T-helper 1 cell treated with Interleukin-12 subunit alpha and Interleukin-12 subunit beta and Interleukin-4 antibody, amounts not matched to agents 30 μg/mL and 1 μg/mL, for 36 hours (primary cell): ENCODE measurements at regions not wholly inside any gene's neighbourhood (a gene's known extent, or its start where the extent isn't known, plus 50 kb on each side); places are given as distances from the start of the nearest gene placed in this dataset.

Source experiments
- H3K27ac Mint-ChIP-seq: one replicate; pipeline ENCODE4 v1.8.0; 2021; ENCODE audit warnings: mild to moderate bottlenecking, mixed read lengths
- H3K27me3 Mint-ChIP-seq: one replicate; pipeline ENCODE4 v1.8.0; 2021; ENCODE audit warnings: low read depth, mixed read lengths
- H3K36me3 Mint-ChIP-seq: one replicate; pipeline ENCODE4 v1.8.0; 2021; ENCODE audit warnings: low read depth, mixed read lengths
- H3K4me1 Mint-ChIP-seq: one replicate; pipeline ENCODE4 v1.8.0; 2021; ENCODE audit warnings: low read depth, mixed read lengths
- H3K4me3 Mint-ChIP-seq: one replicate; pipeline ENCODE4 v1.8.0; 2021; ENCODE audit warnings: mild to moderate bottlenecking, moderate library complexity, mixed read lengths
- H3K9me3 Mint-ChIP-seq: one replicate; pipeline ENCODE4 v1.8.0; 2021; ENCODE audit warnings: mixed read lengths

DNA sequence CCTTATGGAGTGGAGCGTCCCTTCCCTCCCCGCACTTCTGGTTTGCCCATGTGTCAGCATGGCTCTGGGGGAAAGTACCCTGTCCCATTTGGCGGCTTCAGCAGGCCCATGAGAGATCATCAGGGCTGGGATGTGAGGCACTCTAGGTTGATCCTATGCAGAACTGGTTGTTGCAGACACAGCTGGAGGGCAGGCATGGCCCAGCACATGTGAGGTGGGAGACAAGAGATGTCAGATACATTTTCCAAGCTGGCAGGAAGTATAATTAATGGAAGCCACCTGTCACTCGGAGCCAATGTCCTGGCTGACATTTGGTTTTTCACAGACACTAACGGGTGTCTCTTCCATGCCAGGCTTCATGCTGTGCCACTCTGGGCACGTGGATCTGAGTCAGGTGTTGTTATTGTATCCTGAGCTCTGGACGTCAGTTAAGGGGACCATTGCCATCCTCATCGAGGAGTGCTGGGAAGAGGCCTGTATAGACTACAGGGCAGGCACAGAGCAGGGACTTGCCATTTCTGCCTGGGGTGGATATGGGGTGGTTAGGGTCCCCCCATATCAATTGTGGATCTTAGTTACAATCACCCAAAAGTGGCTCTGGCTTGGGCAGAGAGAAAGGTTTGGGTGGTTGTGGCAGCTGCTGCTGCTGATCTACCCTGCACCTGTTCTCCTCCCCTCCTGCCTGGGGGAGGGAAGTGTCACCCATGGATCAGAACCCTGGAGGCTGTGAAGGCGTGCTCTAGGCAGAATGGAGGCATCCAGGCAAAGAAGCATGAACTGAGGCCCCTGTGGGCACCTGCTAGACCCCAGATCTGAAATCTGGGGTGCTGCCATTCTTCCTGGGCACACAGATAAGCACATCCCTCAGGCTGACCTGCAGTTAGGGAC, 140.7 kb downstream of the FBLN2 start:
- Mint-ChIP-seq H3K27me3 (no peaks in the 10 kb centered on the region), H3K27ac (no peak overlapping the region), H3K4me1 (no peaks in the 10 kb centered on the region)

DNA sequence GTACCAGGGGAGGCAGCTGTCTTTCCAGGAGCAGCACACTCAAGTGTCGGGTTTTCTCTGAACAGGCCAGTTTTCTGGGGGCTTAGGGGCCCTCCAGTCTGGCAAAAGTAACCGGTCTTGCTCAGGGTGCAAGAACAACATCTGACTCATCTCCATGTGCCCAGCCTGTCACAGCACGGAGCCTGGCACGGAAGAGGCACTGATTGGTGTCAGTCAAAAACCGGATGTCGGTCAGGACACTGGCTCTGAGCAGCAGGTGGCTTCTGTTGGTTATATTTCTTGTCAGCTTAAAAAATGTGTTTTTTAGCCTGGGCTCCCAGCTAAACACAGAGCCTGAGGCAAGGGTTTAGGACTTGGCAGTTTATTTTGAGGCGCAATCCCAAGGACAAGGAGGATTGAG, 139.9 kb downstream of the FBLN2 start:
- no peak overlapping the region for H3K4me3 Mint-ChIP-seq
- H3K36me3 Mint-ChIP-seq = no peaks in the 10 kb centered on the region
- no peaks in the 10 kb centered on the region for H3K4me1 Mint-ChIP-seq
- H3K27me3 Mint-ChIP-seq = no peaks in the 10 kb centered on the region
- no peak overlapping the region for H3K27ac Mint-ChIP-seq
- H3K9me3 Mint-ChIP-seq = no peaks in the 10 kb centered on the region

More for the DNA sequence above, 140.7 kb downstream of the FBLN2 start:
- no peak overlapping the region for H3K4me3 Mint-ChIP-seq
- no peaks in the 10 kb centered on the region for H3K36me3 Mint-ChIP-seq
- no peaks in the 10 kb centered on the region for H3K9me3 Mint-ChIP-seq

- no peaks in the 10 kb centered on the region for H3K4me1 Mint-ChIP-seq
- H3K27ac Mint-ChIP-seq = no peak overlapping the region
- no peaks in the 10 kb centered on the region for H3K9me3 Mint-ChIP-seq
- no peaks in the 10 kb centered on the region for H3K27me3 Mint-ChIP-seq
- no peaks in the 10 kb centered on the region for H3K36me3 Mint-ChIP-seq
- H3K4me3 Mint-ChIP-seq = no peak overlapping the region
Measured at GRCh38 chr3:13688034-13688433, 139.1 kb downstream of the FBLN2 start.
